SK-N-MC (cell line): ENCODE measurements at regions not wholly inside any gene's neighbourhood (a gene's known extent, or its start where the extent isn't known, plus 50 kb on each side); places are given as distances from the start of the nearest gene placed in this dataset.

ENCODE experiments used
- EZH2 ChIP-seq: fragments of 200-600 bp; sonication (generic); IDR thresholded peaks from one replicate; pipeline ENCODE4 v1.6.1; 2017; ENCODE audit warnings: antibody characterized with exemption
- POLR2AphosphoS5 ChIP-seq: IDR thresholded peaks from 2 replicates; pipeline ENCODE4 v1.6.1; 2012; ENCODE audit warnings: mild to moderate bottlenecking, low read depth, low read length, borderline replicate concordance

DNA sequence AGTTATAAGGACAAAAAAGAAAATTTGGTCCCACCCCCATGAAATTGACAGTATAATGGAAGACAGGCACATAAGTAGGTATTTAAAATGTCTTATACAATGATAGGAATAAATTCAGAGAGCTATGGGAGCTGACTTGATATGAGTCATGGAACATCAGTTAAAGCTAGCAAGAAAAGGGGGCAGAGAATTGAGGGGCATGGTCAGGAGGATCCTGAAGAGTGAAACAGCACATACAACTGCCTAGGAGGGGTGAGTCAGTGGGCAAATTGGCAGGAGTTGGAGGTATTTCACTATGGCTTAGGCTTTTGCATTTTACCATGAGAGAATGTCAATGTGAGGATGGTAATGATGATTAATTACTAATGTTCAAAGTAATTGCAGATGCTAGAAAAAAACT, 95.4 kb upstream of the BANK1 start:
- TF ChIP-seq EZH2 (no peak), POLR2AphosphoS5 (no peak)
